Testis (tissue), 2 donors: ENCODE measurements at regions not wholly inside any gene's neighbourhood (a gene's known extent, or its start where the extent isn't known, plus 50 kb on each side); places are given as distances from the start of the nearest gene placed in this dataset.

Experiments used
- DNase-seq: peaks from one replicate; pipeline ENCODE4 v3.0.0-alpha.2; 2019
- H3K27ac ChIP-seq, 2 donors: fragments of 200-600 bp; sonication (generic); one replicate each; pipeline ENCODE4 v1.5.1; 2019
- H3K27me3 ChIP-seq: fragments of 200-600 bp; sonication (generic); one replicate; pipeline ENCODE4 v1.5.1; 2019
- H3K36me3 ChIP-seq: fragments of 200-600 bp; sonication (generic); one replicate; pipeline ENCODE4 v1.5.1; 2017; ENCODE audit warnings: low read depth; ENCODE audit errors: missing control alignments
- H3K4me1 ChIP-seq: fragments of 200-600 bp; sonication (generic); one replicate; pipeline ENCODE4 v1.5.1; 2019
- H3K4me3 ChIP-seq, 2 donors: fragments of 200-600 bp; sonication (generic); one replicate each; pipeline ENCODE4 v1.5.1; 2017 to 2019
- H3K9me3 ChIP-seq: fragments of 200-600 bp; sonication (generic); one replicate; pipeline ENCODE4 v1.5.1; 2017
- POLR2A ChIP-seq: fragments of 450-650 bp; IDR thresholded peaks from one replicate; pipeline ENCODE4 v1.6.1; 2017; ENCODE audit warnings: antibody characterized with exemption, mild to moderate bottlenecking, moderate library complexity
- WGBS, 2 donors: methylation state at CpG; one replicate each; pipeline ENCODE4 v1.1.5; 2018; 5-methylcytosine and 5-hydroxymethylcytosine counted together
- intact Hi-C: fragments of 100-400 bp; cut with DNase I; formaldehyde crosslinking; loops from one replicate; pipeline ENCODE4 v1.15.1; 2023; ENCODE audit warnings: low total_unique reads
- TF ChIP-seq, protein P1 (sequence below), 3 experiments: fragments of 450-650 bp in 2 of 3; fragments of 200-600 bp in 1 of 3; sonication (generic) in 1 of 3; IDR thresholded peaks; one replicate each; pipeline ENCODE4 v1.5.1; 2016 to 2019; ENCODE audit warnings: antibody characterized with exemption in 3 of 3, mild to moderate bottlenecking in 2 of 3, moderate library complexity in 1 of 3

DNA sequence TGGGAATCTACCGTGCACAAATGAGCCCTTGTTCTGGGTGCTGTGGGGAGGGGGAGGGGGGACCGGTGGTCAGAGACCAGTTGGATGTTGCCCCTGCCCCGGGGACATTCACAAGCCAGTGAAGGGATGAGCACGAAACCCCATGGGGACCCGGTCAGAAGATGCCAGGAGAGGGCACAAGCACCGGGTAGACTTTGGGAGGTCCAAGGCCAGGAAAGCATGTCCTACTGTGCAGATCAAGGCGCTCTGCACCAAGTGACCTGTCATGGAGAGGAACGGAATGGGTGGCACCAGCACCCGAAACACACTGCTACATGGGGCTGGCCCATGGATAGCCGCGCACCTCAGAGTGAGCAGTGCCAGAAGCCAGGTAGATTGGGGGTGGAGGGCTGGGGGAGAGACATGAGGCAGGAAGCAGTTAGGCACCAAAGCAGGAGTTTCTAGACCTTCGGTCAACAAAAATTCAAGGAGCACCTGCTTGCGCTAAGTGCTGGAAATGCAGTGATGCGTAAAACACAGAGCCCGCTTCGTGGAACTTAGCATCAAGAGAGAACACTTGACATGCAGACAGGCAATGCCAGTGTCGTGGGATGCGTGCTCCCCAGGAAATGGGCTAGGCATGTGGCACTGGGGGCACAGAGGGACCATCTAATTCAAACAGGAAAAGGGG is 99.1 kb downstream of the CPN2 start:
- no peaks in the 10 kb centered on the region for H3K9me3 ChIP-seq
- intact Hi-C loops = no loop called here
- peaks cover 11% of the 10 kb centered on the region for H3K4me1 ChIP-seq
- no peak for TF ChIP-seq POLR2A
- TF ChIP-seq, protein P1, sequence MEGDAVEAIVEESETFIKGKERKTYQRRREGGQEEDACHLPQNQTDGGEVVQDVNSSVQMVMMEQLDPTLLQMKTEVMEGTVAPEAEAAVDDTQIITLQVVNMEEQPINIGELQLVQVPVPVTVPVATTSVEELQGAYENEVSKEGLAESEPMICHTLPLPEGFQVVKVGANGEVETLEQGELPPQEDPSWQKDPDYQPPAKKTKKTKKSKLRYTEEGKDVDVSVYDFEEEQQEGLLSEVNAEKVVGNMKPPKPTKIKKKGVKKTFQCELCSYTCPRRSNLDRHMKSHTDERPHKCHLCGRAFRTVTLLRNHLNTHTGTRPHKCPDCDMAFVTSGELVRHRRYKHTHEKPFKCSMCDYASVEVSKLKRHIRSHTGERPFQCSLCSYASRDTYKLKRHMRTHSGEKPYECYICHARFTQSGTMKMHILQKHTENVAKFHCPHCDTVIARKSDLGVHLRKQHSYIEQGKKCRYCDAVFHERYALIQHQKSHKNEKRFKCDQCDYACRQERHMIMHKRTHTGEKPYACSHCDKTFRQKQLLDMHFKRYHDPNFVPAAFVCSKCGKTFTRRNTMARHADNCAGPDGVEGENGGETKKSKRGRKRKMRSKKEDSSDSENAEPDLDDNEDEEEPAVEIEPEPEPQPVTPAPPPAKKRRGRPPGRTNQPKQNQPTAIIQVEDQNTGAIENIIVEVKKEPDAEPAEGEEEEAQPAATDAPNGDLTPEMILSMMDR (IDR thresholded peaks at IDR 0.05) = no peak
- no peak overlapping the region for H3K27ac ChIP-seq
- no peaks in the 10 kb centered on the region for H3K27me3 ChIP-seq
- WGBS, 2 donors = 92 to 93% methylated on average over 15 to 18 of the region's 18 CpGs
- DNase-seq = no peak
- H3K4me3 ChIP-seq = no peak overlapping the region
- no peaks in the 10 kb centered on the region for H3K36me3 ChIP-seq

DNA sequence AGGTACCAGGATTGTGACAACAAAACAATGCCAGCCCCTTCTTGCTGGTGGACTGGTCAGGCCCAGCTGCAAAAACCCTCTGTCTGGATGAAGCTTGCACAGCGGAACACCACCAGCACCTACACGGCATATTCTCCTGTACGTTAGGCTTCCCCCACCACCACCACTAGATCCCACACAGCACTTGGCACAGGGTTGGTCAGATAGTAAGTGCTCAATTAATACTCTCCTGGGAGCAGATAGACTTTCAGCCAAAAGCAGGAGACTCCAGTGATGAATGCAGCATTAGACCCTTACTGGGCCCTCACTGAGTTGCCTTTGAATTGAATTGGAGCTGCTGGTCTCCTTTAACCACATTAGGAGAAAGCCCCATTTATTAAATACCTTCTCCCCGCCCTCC is 97.9 kb downstream of the CPN2 start:
- no peak overlapping the region for H3K27ac ChIP-seq
- no peaks in the 10 kb centered on the region for H3K27me3 ChIP-seq
- intact Hi-C loops = no loop called here
- no peak for TF ChIP-seq POLR2A
- TF ChIP-seq, protein P1 (IDR thresholded peaks at IDR 0.05) = no peak
- H3K4me1 ChIP-seq = peaks cover 11% of the 10 kb centered on the region
- DNase-seq = no peak
- no peak overlapping the region for H3K4me3 ChIP-seq
- 75 to 76% methylated on average over 4 of the region's 4 CpGs for WGBS, 2 donors
- no peaks in the 10 kb centered on the region for H3K9me3 ChIP-seq
- no peaks in the 10 kb centered on the region for H3K36me3 ChIP-seq

DNA sequence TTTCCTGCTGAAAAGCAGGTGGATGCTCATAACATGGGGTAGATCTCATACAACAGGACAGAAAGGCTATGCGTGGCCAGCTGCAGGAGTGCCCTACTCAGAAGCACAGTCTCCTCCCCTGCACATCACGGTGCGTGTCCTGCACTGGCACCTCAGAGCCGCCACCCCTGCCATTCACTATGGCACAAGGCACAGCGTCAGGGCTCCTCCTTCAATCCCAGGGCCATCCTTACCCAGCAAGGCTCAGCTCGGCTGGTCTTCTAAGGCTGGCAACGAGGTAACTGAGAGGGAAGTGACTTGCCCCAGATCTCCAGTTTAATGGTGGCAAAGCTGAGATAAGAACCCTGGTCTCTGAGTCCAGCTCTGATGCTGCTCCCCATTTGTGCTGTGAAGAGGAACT is 97.1 kb downstream of the CPN2 start:
- no peaks in the 10 kb centered on the region for H3K36me3 ChIP-seq
- TF ChIP-seq POLR2A = no peak
- TF ChIP-seq, protein P1 (IDR thresholded peaks at IDR 0.05) = no peak
- no peak overlapping the region for H3K27ac ChIP-seq
- H3K4me3 ChIP-seq = no peak overlapping the region
- no peaks in the 10 kb centered on the region for H3K9me3 ChIP-seq
- intact Hi-C loops = no loop called here
- peaks cover 11% of the 10 kb centered on the region for H3K4me1 ChIP-seq
- H3K27me3 ChIP-seq = no peaks in the 10 kb centered on the region
- 90 to 93% methylated on average over 5 to 7 of the region's 7 CpGs for WGBS, 2 donors
- no peak for DNase-seq

DNA sequence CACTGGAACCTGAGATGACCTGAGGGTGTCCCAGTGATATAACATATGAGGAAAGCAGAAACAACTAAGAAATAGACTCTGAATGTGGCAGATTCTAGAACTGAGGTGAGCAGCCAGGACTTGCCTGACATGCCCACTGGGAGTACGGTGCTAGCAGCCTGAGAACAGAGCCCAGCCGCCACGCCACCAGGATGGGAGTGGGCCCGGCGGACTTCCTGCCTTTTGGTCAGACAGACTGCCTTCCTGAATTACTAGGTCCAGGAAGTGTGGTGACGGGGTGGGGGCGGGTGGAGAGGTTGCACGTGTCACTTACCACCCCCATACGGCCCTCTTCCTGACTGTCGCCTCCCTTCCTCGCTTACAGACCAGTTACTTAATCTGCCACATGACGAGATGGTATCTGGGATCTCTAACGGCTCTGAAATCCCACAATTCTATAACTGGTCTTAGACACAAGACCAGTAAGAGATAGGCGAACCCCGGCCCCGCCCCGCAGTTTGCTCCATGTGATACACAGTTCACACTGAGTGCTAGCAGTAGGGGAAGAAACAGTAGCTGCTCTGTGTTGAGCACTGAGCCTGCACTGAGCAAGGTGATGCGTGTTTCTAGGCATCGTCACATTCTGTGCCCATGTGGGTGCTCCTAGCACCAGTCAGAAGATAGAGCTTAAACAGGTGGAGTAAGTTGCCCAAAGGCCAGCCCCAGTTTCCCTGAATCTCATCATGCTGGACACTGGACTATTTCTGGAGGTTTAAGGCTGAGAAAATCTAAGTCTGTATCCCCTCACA is 95.7 kb downstream of the CPN2 start:
- WGBS, 2 donors = 61 to 64% methylated on average over 19 of the region's 19 CpGs
- Histone ChIP-seq H3K27ac (no peak overlapping the region), H3K36me3 (no peaks in the 10 kb centered on the region), H3K9me3 (no peaks in the 10 kb centered on the region), H3K27me3 (no peaks in the 10 kb centered on the region), H3K4me3 (no peak overlapping the region), H3K4me1 (peaks cover 5% of the 10 kb centered on the region)
- TF ChIP-seq POLR2A = no peak
- TF ChIP-seq, protein P1 (IDR thresholded peaks at IDR 0.05) = no peak
- intact Hi-C loops = no loop called here
- DNase-seq = peak; percentile 72
